A673 (cell line): ENCODE measurements at regions not wholly inside any gene's neighbourhood (a gene's known extent, or its start where the extent isn't known, plus 50 kb on each side); places are given as distances from the start of the nearest gene placed in this dataset.

Experiments
- EZH2 ChIP-seq: fragments of 200-600 bp; sonication (generic); IDR thresholded peaks from 2 replicates; pipeline ENCODE4 v1.6.1; 2017; ENCODE audit warnings: borderline replicate concordance, low read depth, mild to moderate bottlenecking, mixed read lengths, antibody characterized with exemption, low read length; ENCODE audit not compliant: poor library complexity, severe bottlenecking
- TF ChIP-seq, protein P1 (sequence below): fragments of 300-800, 200-600 bp; sonication (generic); conservative IDR thresholded peaks from 2 replicates; pipeline ENCODE4 v1.5.1; 2017; ENCODE audit warnings: low read depth, mild to moderate bottlenecking, antibody characterized with exemption, low read length, moderate library complexity, mixed read lengths

GRCh38 chr6:4447639-4448330, 312.4 kb upstream of the ECI2 start:
- TF ChIP-seq, protein P1, sequence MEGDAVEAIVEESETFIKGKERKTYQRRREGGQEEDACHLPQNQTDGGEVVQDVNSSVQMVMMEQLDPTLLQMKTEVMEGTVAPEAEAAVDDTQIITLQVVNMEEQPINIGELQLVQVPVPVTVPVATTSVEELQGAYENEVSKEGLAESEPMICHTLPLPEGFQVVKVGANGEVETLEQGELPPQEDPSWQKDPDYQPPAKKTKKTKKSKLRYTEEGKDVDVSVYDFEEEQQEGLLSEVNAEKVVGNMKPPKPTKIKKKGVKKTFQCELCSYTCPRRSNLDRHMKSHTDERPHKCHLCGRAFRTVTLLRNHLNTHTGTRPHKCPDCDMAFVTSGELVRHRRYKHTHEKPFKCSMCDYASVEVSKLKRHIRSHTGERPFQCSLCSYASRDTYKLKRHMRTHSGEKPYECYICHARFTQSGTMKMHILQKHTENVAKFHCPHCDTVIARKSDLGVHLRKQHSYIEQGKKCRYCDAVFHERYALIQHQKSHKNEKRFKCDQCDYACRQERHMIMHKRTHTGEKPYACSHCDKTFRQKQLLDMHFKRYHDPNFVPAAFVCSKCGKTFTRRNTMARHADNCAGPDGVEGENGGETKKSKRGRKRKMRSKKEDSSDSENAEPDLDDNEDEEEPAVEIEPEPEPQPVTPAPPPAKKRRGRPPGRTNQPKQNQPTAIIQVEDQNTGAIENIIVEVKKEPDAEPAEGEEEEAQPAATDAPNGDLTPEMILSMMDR = no peak
- TF ChIP-seq EZH2 = no peak
